ENCODE measurements at regions not wholly inside any gene's neighbourhood (a gene's known extent, or its start where the extent isn't known, plus 50 kb on each side); places are given as distances from the start of the nearest gene placed in this dataset.

GRCh38 chr1:244234009-244234643 is 183.0 kb downstream of the ZBTB18 start:
- no peak overlapping the region for H3K9ac ChIP-seq (ENCODE audit: low read length)
- ChIA-PET CTCF (no interaction called here), POLR2A (ENCODE audit: unreplicated experiment) (no interaction called here)
- no peak overlapping the region for H3K4me2 ChIP-seq (ENCODE audit: low read length)
- H3F3A ChIP-seq (ENCODE audit: low read length, unreplicated experiment): no peaks in the 10 kb centered on the region
- H2AFZ ChIP-seq (ENCODE audit: low read length): no peak overlapping the region
- ATAC-seq (no peak), DNase-seq (no peak)
- no peaks in the 10 kb centered on the region for H3K9me3 ChIP-seq (ENCODE audit: low read length)
- no peaks in the 10 kb centered on the region for H3K79me2 ChIP-seq (ENCODE audit: low read length)
- intact Hi-C loops (cut with micrococcal nuclease): loop anchor here (5.0 kb wide), 2 partner anchors 72 to 187 kb away; no protein-coding TSS in a partner anchor
- BruUV-seq (replicated peaks): no TSS peak
- no peaks in the 10 kb centered on the region for H3K36me3 ChIP-seq (ENCODE audit: low read depth, low read length)
- no peak overlapping the region for H3K27ac ChIP-seq (ENCODE audit: low read length)
- TF ChIP-seq, protein P1, sequence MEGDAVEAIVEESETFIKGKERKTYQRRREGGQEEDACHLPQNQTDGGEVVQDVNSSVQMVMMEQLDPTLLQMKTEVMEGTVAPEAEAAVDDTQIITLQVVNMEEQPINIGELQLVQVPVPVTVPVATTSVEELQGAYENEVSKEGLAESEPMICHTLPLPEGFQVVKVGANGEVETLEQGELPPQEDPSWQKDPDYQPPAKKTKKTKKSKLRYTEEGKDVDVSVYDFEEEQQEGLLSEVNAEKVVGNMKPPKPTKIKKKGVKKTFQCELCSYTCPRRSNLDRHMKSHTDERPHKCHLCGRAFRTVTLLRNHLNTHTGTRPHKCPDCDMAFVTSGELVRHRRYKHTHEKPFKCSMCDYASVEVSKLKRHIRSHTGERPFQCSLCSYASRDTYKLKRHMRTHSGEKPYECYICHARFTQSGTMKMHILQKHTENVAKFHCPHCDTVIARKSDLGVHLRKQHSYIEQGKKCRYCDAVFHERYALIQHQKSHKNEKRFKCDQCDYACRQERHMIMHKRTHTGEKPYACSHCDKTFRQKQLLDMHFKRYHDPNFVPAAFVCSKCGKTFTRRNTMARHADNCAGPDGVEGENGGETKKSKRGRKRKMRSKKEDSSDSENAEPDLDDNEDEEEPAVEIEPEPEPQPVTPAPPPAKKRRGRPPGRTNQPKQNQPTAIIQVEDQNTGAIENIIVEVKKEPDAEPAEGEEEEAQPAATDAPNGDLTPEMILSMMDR (conservative IDR thresholded peaks at IDR 0.05; ENCODE audit: low read depth, low read length): no peak
- TF ChIP-seq EZH2phosphoT487 (IDR thresholded peaks at IDR 0.05; ENCODE audit: borderline replicate concordance, low read length): no peak
- no peak for TF ChIP-seq EZH2 (IDR thresholded peaks at IDR 0.05; ENCODE audit: low read length, unreplicated experiment)
- H3K4me1 ChIP-seq (ENCODE audit: insufficient read depth, low read length): peaks cover 20% of the 10 kb centered on the region
- no peak overlapping the region for H3K4me3 ChIP-seq (ENCODE audit: low read length)
- no peaks in the 10 kb centered on the region for H3K9me2 ChIP-seq (replicated peaks; ENCODE audit: low read length)
- no peaks in the 10 kb centered on the region for H3K27me3 ChIP-seq (ENCODE audit: low read length)
- no peaks in the 10 kb centered on the region for H4K20me1 ChIP-seq (ENCODE audit: low read length)

- Histone ChIP-seq H3K4me1 (ENCODE audit: insufficient read depth, low read length) (peaks cover 20% of the 10 kb centered on the region), H4K20me1 (ENCODE audit: low read length) (no peaks in the 10 kb centered on the region), H3F3A (ENCODE audit: low read length, unreplicated experiment) (no peaks in the 10 kb centered on the region), H3K79me2 (ENCODE audit: low read length) (no peaks in the 10 kb centered on the region), H3K9me2 (replicated peaks; ENCODE audit: low read length) (no peaks in the 10 kb centered on the region), H3K27ac (ENCODE audit: low read length) (no peak overlapping the region), H3K9ac (ENCODE audit: low read length) (no peak overlapping the region), H3K9me3 (ENCODE audit: low read length) (no peaks in the 10 kb centered on the region), H3K4me3 (ENCODE audit: low read length) (no peak overlapping the region), H3K4me2 (ENCODE audit: low read length) (no peak overlapping the region), H2AFZ (ENCODE audit: low read length) (no peak overlapping the region), H3K36me3 (ENCODE audit: low read depth, low read length) (no peaks in the 10 kb centered on the region), H3K27me3 (ENCODE audit: low read length) (no peaks in the 10 kb centered on the region)
- TF ChIP-seq EZH2phosphoT487 (IDR thresholded peaks at IDR 0.05; ENCODE audit: borderline replicate concordance, low read length) (no peak), EZH2 (IDR thresholded peaks at IDR 0.05; ENCODE audit: low read length, unreplicated experiment) (no peak)
- TF ChIP-seq, protein P1 (conservative IDR thresholded peaks at IDR 0.05; ENCODE audit: low read depth, low read length): no peak
- ChIA-PET CTCF (no interaction called here), POLR2A (ENCODE audit: unreplicated experiment) (no interaction called here)
- intact Hi-C loops (cut with micrococcal nuclease): no loop called here
- BruUV-seq (replicated peaks): no TSS peak
- DNase-seq (peak; percentile 19), ATAC-seq (no peak)
Measured at GRCh38 chr1:244235157-244235556, 184.1 kb downstream of the ZBTB18 start.

- no peak overlapping the region for H3K4me3 ChIP-seq (ENCODE audit: low read length)
- H3K79me2 ChIP-seq (ENCODE audit: low read length): no peaks in the 10 kb centered on the region
- CTCF ChIA-PET: no interaction called here
- TF ChIP-seq EZH2phosphoT487 (IDR thresholded peaks at IDR 0.05; ENCODE audit: borderline replicate concordance, low read length): no peak
- TF ChIP-seq EZH2 (IDR thresholded peaks at IDR 0.05; ENCODE audit: low read length, unreplicated experiment): no peak
- TF ChIP-seq, protein P1 (conservative IDR thresholded peaks at IDR 0.05; ENCODE audit: low read depth, low read length): no peak
- H3K9me3 ChIP-seq (ENCODE audit: low read length): no peaks in the 10 kb centered on the region
- no peaks in the 10 kb centered on the region for H3K27me3 ChIP-seq (ENCODE audit: low read length)
- no peaks in the 10 kb centered on the region for H4K20me1 ChIP-seq (ENCODE audit: low read length)
- POLR2A ChIA-PET (ENCODE audit: unreplicated experiment): no interaction called here
- no peak overlapping the region for H3K27ac ChIP-seq (ENCODE audit: low read length)
- BruUV-seq (replicated peaks): no TSS peak
- no peak overlapping the region for H3K9ac ChIP-seq (ENCODE audit: low read length)
- ATAC-seq (no peak), DNase-seq (no peak)
- no peak overlapping the region for H2AFZ ChIP-seq (ENCODE audit: low read length)
- no peaks in the 10 kb centered on the region for H3K9me2 ChIP-seq (replicated peaks; ENCODE audit: low read length)
- H3K4me1 ChIP-seq (ENCODE audit: insufficient read depth, low read length): peaks cover 13% of the 10 kb centered on the region
- intact Hi-C loops (cut with micrococcal nuclease): no loop called here
- H3F3A ChIP-seq (ENCODE audit: low read length, unreplicated experiment): no peaks in the 10 kb centered on the region
- H3K36me3 ChIP-seq (ENCODE audit: low read depth, low read length): no peaks in the 10 kb centered on the region
- no peak overlapping the region for H3K4me2 ChIP-seq (ENCODE audit: low read length)
Measured at GRCh38 chr1:244236101-244236500, 185.0 kb downstream of the ZBTB18 start.

Data from PC-3 (cell line).